Large intestine (tissue), 3 donors: ENCODE measurements at regions not wholly inside any gene's neighbourhood (a gene's known extent, or its start where the extent isn't known, plus 50 kb on each side); places are given as distances from the start of the nearest gene placed in this dataset.

ENCODE experiments used
- DNase-seq, 2 donors: peaks; one replicate each; pipeline versions ENCODE4 v3.0.0 to v3.0.0-alpha.2; 2013
- H3K27ac ChIP-seq: one replicate; pipeline ENCODE4 v1.5.1; 2013; ENCODE audit warnings: low read length
- H3K27me3 ChIP-seq: 2 replicates; pipeline ENCODE4 v1.6.1; 2013; ENCODE audit warnings: low read length; ENCODE audit not compliant: control insufficient read depth, insufficient read depth
- H3K36me3 ChIP-seq: 2 replicates; pipeline ENCODE4 v1.6.1; 2013; ENCODE audit warnings: low read length; ENCODE audit not compliant: control insufficient read depth, insufficient read depth
- H3K4me1 ChIP-seq: one replicate; pipeline ENCODE4 v1.6.1; 2013; ENCODE audit warnings: low read length; ENCODE audit not compliant: control insufficient read depth, insufficient read depth
- H3K4me3 ChIP-seq: one replicate; pipeline ENCODE4 v1.5.1; 2013; ENCODE audit warnings: low read length
- H3K9me3 ChIP-seq: one replicate; pipeline ENCODE4 v1.6.1; 2013; ENCODE audit warnings: mild to moderate bottlenecking, low read depth, low read length, moderate library complexity; ENCODE audit not compliant: control insufficient read depth
- WGBS: methylation state at CpG from one replicate; pipeline ENCODE4 v1.1.5; 2013; ENCODE audit warnings: low lambda C conversion rate; ENCODE audit not compliant: insufficient coverage; 5-methylcytosine and 5-hydroxymethylcytosine counted together

DNA sequence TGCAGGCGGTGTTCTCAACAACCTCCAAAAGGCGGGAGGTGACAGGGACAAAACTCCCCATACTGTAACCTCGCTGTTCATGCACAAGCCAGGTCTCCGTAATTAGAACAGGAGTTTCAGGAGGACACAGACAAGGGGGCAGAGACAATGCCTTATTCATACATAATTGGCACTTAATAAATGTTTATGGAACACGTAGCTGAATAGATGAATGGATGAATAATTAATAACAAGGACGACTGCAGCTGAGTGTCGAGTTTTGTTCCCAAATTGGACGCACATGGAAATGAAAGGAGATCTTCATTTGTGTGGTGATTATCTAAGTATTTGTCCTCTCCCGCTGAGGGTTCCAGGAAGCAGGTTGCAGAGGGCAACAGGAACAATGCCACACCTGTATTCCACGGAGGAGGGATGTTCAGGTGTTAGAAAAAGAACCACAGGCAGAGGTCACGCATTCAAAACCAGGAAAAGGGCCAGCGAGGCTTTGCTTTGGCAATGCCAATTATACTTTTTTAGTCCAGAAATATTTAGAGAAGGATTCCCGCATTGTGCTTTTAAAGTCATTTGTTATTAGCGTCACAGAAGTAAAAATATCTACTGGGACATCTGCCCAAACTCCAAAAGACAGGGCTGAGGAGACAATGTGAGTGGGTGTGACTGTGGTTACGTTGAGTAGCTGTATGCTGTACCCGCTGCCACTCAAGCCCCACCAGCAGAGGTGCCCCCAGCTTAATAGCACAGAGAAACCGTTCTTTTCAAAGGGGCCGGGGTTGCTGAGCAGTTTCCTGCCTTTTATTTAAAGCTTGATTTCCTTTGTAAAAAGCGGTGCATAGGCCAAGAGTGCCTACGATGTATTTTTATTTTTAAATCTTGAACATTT, 123.3 kb downstream of the PXDC1 start:
- Histone ChIP-seq H3K36me3 (no peaks in the 10 kb centered on the region), H3K4me3 (no peak overlapping the region), H3K9me3 (no peaks in the 10 kb centered on the region), H3K4me1 (no peaks in the 10 kb centered on the region), H3K27ac (no peak overlapping the region), H3K27me3 (no peaks in the 10 kb centered on the region)
- no peak for DNase-seq
- WGBS, result 43% methylated on average over 6 of the region's 20 CpGs

DNA sequence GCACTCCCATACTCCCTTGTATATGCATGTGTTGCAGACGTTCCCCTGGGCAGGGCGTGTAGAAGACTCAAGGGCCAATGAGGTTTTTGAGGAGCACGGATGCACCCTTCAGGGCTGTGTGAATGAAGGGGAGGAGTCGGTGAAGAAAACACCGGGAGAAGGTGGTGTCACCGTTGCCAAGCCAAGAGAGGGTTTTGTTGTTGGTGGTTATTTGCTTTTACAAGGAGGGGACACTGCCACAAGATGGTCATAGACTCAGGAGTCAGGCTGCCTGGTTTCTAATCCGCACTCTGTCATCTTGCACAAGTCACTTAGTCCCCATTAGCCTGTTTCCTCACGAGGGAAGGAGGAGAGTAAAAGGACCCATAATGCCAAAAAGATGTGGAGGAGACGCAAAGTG, 124.0 kb downstream of the PXDC1 start:
- Histone ChIP-seq H3K27me3 (no peaks in the 10 kb centered on the region), H3K36me3 (no peaks in the 10 kb centered on the region), H3K9me3 (no peaks in the 10 kb centered on the region), H3K27ac (no peak overlapping the region), H3K4me1 (no peaks in the 10 kb centered on the region), H3K4me3 (no peak overlapping the region)
- no peak for DNase-seq
- no CpG with 5 or more reads among the region's 9 CpGs for WGBS

DNA sequence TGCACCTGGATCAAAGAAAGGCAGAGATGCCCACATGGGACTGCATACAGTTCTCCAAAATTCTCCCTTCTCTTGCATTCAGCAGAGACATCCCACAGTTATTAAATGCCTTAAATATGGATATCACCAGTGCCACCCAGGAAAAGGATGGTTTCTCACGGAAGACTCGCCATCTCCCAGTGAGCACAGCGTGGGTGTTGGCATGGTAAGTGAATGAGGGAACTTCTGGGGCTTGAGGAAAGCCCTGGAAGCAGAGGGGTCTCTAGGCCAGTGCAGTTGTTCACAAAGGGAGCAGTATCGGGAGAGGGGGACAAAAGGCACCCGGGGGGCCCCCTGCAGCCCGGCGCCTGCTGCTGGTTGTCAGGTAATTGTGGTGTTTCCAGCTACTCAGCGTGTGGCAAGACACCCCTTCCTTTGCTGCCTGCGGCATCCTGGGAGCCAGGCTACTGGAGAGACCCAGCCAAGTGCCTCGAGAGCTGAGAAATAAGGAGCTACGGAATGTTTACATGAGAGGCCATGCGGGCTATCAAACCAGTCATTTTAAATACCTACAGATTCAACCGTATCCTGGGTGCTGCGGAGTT, 125.4 kb downstream of the PXDC1 start:
- Histone ChIP-seq H3K4me3 (no peak overlapping the region), H3K36me3 (no peaks in the 10 kb centered on the region)
- WGBS, result 82% methylated on average over 3 of the region's 14 CpGs

GRCh38 chr6:3625149-3625979, 126.1 kb downstream of the PXDC1 start:
- no peaks in the 10 kb centered on the region for H3K9me3 ChIP-seq
- H3K27ac ChIP-seq, result no peak overlapping the region
- H3K36me3 ChIP-seq, result no peaks in the 10 kb centered on the region
- no peaks in the 10 kb centered on the region for H3K27me3 ChIP-seq
- WGBS, result no CpG with 5 or more reads among the region's 16 CpGs
- H3K4me3 ChIP-seq, result no peak overlapping the region
- H3K4me1 ChIP-seq, result no peaks in the 10 kb centered on the region
- DNase-seq, result no peak

More for the DNA sequence above, 125.4 kb downstream of the PXDC1 start:
- Histone ChIP-seq H3K27ac (no peak overlapping the region), H3K27me3 (no peaks in the 10 kb centered on the region), H3K4me1 (no peaks in the 10 kb centered on the region), H3K9me3 (no peaks in the 10 kb centered on the region)
- no peak for DNase-seq

GRCh38 chr6:3624250-3625136, 127.0 kb downstream of the PXDC1 start:
- Histone ChIP-seq H3K4me3 (no peak overlapping the region), H3K27ac (no peak overlapping the region), H3K4me1 (no peaks in the 10 kb centered on the region), H3K9me3 (no peaks in the 10 kb centered on the region), H3K27me3 (no peaks in the 10 kb centered on the region), H3K36me3 (no peaks in the 10 kb centered on the region)
- DNase-seq, result no peak
- no CpG with 5 or more reads among the region's 14 CpGs for WGBS

DNA sequence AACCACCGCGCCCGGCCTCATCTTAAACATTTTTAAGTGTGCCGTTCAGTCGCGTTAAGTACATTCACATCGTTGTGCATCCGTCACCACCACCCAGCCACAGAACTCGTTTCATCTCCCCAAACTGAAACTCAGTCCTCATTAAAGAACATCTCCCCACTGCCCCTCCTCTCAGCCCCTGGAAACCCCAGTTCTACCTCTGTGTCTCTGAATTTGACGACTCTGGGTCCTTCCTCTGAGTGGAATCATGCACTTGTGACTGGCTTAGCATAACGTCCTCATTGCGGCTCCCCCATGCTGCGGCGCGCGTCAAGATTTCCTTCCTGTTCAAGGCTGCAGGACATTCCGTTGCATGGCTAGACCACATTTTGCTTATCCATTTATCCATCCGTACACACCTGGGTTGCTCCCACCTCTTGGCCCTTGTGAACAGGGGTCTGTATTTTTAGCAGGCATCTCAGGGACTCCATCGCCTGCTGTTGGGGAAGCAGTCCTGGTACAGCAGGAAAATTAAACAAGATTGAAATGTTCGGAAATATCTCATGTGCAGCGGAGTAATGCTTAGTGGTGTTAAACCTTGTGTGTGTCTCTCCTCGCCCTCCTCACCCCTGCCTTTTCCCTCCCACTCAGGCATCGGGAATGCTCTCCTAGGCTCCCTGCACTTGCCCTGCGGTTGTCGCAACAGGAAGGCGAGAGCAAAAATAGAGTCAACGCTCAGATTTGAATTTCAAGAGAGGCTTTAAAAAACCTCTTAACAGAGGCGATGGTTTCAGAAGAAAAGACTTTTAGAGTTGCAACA, 127.9 kb downstream of the PXDC1 start:
- H3K4me1 ChIP-seq, result no peaks in the 10 kb centered on the region
- no peaks in the 10 kb centered on the region for H3K9me3 ChIP-seq
- no peaks in the 10 kb centered on the region for H3K36me3 ChIP-seq
- no peak for DNase-seq
- no CpG with 5 or more reads among the region's 28 CpGs for WGBS
- H3K4me3 ChIP-seq, result no peak overlapping the region
- H3K27me3 ChIP-seq, result no peaks in the 10 kb centered on the region
- no peak overlapping the region for H3K27ac ChIP-seq

DNA sequence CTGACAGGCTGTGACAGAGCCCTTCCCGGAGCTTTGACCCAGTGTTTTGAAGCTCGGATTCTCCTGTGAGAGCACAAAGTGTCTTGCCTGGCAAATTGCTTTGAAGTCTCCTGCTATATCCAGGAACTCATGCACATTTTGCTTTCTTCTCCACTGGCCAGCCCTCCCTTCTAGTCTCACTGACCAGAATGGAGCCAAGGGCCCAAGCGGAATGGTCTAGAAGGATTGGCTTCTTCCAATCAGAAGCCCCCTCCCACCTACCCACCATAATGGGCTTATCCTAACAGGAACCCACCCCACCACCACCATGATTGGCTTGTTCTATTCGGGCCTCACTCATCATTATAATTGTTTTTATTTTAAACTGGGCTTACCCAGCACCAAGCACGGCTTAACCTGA, 130.1 kb downstream of the PXDC1 start:
- Histone ChIP-seq H3K9me3 (no peaks in the 10 kb centered on the region), H3K27ac (no peak overlapping the region), H3K4me1 (no peaks in the 10 kb centered on the region), H3K4me3 (no peak overlapping the region), H3K36me3 (no peaks in the 10 kb centered on the region), H3K27me3 (no peaks in the 10 kb centered on the region)
- no CpG with 5 or more reads among the region's 5 CpGs for WGBS
- no peak for DNase-seq

- H3K36me3 ChIP-seq, result no peaks in the 10 kb centered on the region
- no peaks in the 10 kb centered on the region for H3K27me3 ChIP-seq
- no peak overlapping the region for H3K27ac ChIP-seq
- WGBS, result no CpG with 5 or more reads among the region's 3 CpGs
- no peak for DNase-seq
- H3K9me3 ChIP-seq, result no peaks in the 10 kb centered on the region
- H3K4me3 ChIP-seq, result no peak overlapping the region
- no peaks in the 10 kb centered on the region for H3K4me1 ChIP-seq
Measured at GRCh38 chr6:3620937-3621336, 130.6 kb downstream of the PXDC1 start.

DNA sequence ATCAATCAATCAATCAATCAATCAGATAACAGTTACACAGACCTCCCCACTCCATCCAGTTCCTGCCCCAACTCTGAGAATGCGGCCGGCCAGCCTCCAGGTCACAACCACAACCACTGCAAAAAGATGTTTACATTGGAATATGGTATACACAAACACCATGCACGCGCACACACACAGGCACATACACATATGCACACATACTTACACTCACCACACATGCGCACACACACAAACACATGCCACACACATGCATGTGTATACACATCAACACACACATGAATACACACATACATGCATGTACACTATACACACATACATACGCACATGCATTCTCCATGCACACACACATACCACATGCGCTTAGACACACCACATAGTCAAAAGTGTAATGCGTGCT, 131.1 kb downstream of the PXDC1 start:
- Histone ChIP-seq H3K4me1 (no peaks in the 10 kb centered on the region), H3K27me3 (no peaks in the 10 kb centered on the region), H3K9me3 (no peaks in the 10 kb centered on the region), H3K27ac (no peak overlapping the region), H3K4me3 (no peak overlapping the region), H3K36me3 (no peaks in the 10 kb centered on the region)
- no peak for DNase-seq
- WGBS, result 100% methylated on average over 1 of the region's 8 CpGs
